HEK293 (cell line): ENCODE measurements at regions not wholly inside any gene's neighbourhood (a gene's known extent, or its start where the extent isn't known, plus 50 kb on each side); places are given as distances from the start of the nearest gene placed in this dataset.

Experiments used
- CTCF ChIA-PET: fragments of 350-600 bp; formaldehyde crosslinking; extraction: SDS; loops from one replicate; lab custom pipeline; 2021; ENCODE audit warnings: antibody characterized with exemption; lab: Yijun Ruan, JAX
- POLR2A ChIA-PET: fragments of 300-600 bp; formaldehyde crosslinking; extraction: SDS; loops from one replicate; lab custom pipeline; 2020; ENCODE audit warnings: antibody characterized with exemption, inconsistent platforms; lab: Yijun Ruan, JAX
- H3K27ac ChIP-seq: fragments of 200-500 bp; sonication (Bioruptor generic); 2 replicates; pipeline ENCODE4 v1.5.1; 2014; ENCODE audit warnings: low read depth, low read length, control low read depth, inconsistent platforms; ENCODE audit errors: extremely low read depth
- H3K36me3 ChIP-seq, 2 experiments: fragments of 200-500 bp in 1 of 2; sonication (Bioruptor generic) in 1 of 2; 1 replicate in 1 of 2; 2 replicates in 1 of 2; pipeline ENCODE4 v1.5.1; 2014 to 2017; ENCODE audit warnings: inconsistent platforms in 2 of 2, low read length in 2 of 2; ENCODE audit not compliant: control insufficient read depth in 2 of 2, insufficient read depth in 1 of 2
- H3K4me1 ChIP-seq: fragments of 200-500 bp; sonication (Bioruptor generic); 2 replicates; pipeline ENCODE4 v1.5.1; 2014; ENCODE audit warnings: mild to moderate bottlenecking, low read length, inconsistent platforms; ENCODE audit not compliant: control insufficient read depth, insufficient read depth
- H3K4me3 ChIP-seq: 2 replicates; pipeline ENCODE4 v1.5.1; 2011; ENCODE audit warnings: low read depth, mild to moderate bottlenecking, control low read depth, low read length, moderate library complexity
- H3K9me3 ChIP-seq: fragments of 200-500 bp; sonication (Bioruptor generic); 2 replicates; pipeline ENCODE4 v1.5.1; 2014; ENCODE audit warnings: low read depth, low read length, inconsistent platforms; ENCODE audit not compliant: control insufficient read depth, insufficient read depth
- HOXD13 ChIP-seq: sonication (generic); formaldehyde crosslinking; IDR thresholded peaks from 2 replicates; pipeline ENCODE4 v1.8.0; 2022; ENCODE audit warnings: missing genetic modification reagents, borderline replicate concordance
- IKZF3 ChIP-seq: fragments of 450-650 bp; IDR thresholded peaks from 2 replicates; pipeline ENCODE4 v1.5.0; 2018; ENCODE audit warnings: missing biosample characterization, mild to moderate bottlenecking, missing genetic modification characterization, moderate library complexity
- KLF8 ChIP-seq: fragments of 450-650 bp; formaldehyde crosslinking; IDR thresholded peaks from 2 replicates; pipeline ENCODE4 v1.5.1; 2016; ENCODE audit warnings: missing biosample characterization, missing genetic modification characterization
- PRDM1 ChIP-seq: fragments of 450-650 bp; formaldehyde crosslinking; IDR thresholded peaks from 2 replicates; pipeline ENCODE4; 2016; ENCODE audit warnings: missing biosample characterization, missing genetic modification characterization
- PRDM6 ChIP-seq: fragments of 450-650 bp; formaldehyde crosslinking; IDR thresholded peaks from 2 replicates; pipeline ENCODE4 v1.5.1; 2017; ENCODE audit warnings: missing biosample characterization, missing genetic modification characterization
- SP2 ChIP-seq: fragments of 450-650 bp; formaldehyde crosslinking; IDR thresholded peaks from 2 replicates; pipeline ENCODE4 v1.5.1; 2016; ENCODE audit warnings: missing biosample characterization, missing genetic modification characterization
- SP3 ChIP-seq: fragments of 450-650 bp; formaldehyde crosslinking; IDR thresholded peaks from 2 replicates; pipeline ENCODE4 v1.5.1; 2016; ENCODE audit warnings: missing biosample characterization, missing genetic modification characterization
- TSHZ1 ChIP-seq: fragments of 450-650 bp; formaldehyde crosslinking; IDR thresholded peaks from 2 replicates; pipeline ENCODE4 v1.5.1; 2016; ENCODE audit warnings: missing biosample characterization, missing genetic modification characterization, borderline replicate concordance
- ZBTB11 ChIP-seq: fragments of 450-650 bp; formaldehyde crosslinking; conservative IDR thresholded peaks from 2 replicates; pipeline ENCODE4 v1.5.1; 2016; ENCODE audit warnings: low read depth, missing biosample characterization, missing genetic modification characterization
- ZBTB20 ChIP-seq: fragments of 450-650 bp; formaldehyde crosslinking; IDR thresholded peaks from 2 replicates; pipeline ENCODE4 v1.5.1; 2016; ENCODE audit warnings: missing biosample characterization, missing genetic modification characterization
- ZBTB21 ChIP-seq: fragments of 450-650 bp; formaldehyde crosslinking; IDR thresholded peaks from 2 replicates; pipeline ENCODE4 v1.5.1; 2017; ENCODE audit warnings: missing biosample characterization, missing genetic modification characterization
- ZBTB7A ChIP-seq: fragments of 450-650 bp; formaldehyde crosslinking; IDR thresholded peaks from 2 replicates; pipeline ENCODE4 v1.5.1; 2016; ENCODE audit warnings: low read depth, missing biosample characterization, missing genetic modification characterization
- ZFP69B ChIP-seq: fragments of 450-650 bp; formaldehyde crosslinking; IDR thresholded peaks from 2 replicates; pipeline ENCODE4 v1.5.1; 2016; ENCODE audit warnings: missing biosample characterization, missing genetic modification characterization
- ZNF175 ChIP-seq: fragments of 450-650 bp; formaldehyde crosslinking; IDR thresholded peaks from 2 replicates; pipeline ENCODE4 v1.5.1; 2016; ENCODE audit warnings: missing biosample characterization, missing genetic modification characterization
- ZNF18 ChIP-seq: fragments of 450-650 bp; formaldehyde crosslinking; IDR thresholded peaks from 2 replicates; pipeline ENCODE4 v1.5.1; 2016; ENCODE audit warnings: missing biosample characterization, missing genetic modification characterization
- ZNF214 ChIP-seq: fragments of 450-650 bp; formaldehyde crosslinking; IDR thresholded peaks from 2 replicates; pipeline ENCODE4 v1.5.1; 2017; ENCODE audit warnings: missing biosample characterization, mild to moderate bottlenecking, missing genetic modification characterization, borderline replicate concordance
- ZNF302 ChIP-seq: fragments of 450-650 bp; formaldehyde crosslinking; IDR thresholded peaks from 2 replicates; pipeline ENCODE4 v1.5.1; 2016; ENCODE audit warnings: missing biosample characterization, missing genetic modification characterization, low read depth
- ZNF324 ChIP-seq: fragments of 450-650 bp; formaldehyde crosslinking; IDR thresholded peaks from 2 replicates; pipeline ENCODE4 v1.5.1; 2016; ENCODE audit warnings: missing biosample characterization, missing genetic modification characterization
- ZNF335 ChIP-seq: fragments of 450-650 bp; formaldehyde crosslinking; conservative IDR thresholded peaks from 2 replicates; pipeline ENCODE4 v1.5.1; 2016; ENCODE audit warnings: missing biosample characterization, missing genetic modification characterization
- ZNF362 ChIP-seq: fragments of 450-650 bp; formaldehyde crosslinking; IDR thresholded peaks from 2 replicates; pipeline ENCODE4 v1.5.1; 2016; ENCODE audit warnings: missing biosample characterization, missing genetic modification characterization
- ZNF404 ChIP-seq: fragments of 450-650 bp; formaldehyde crosslinking; IDR thresholded peaks from 2 replicates; pipeline ENCODE4 v1.5.1; 2017; ENCODE audit warnings: missing biosample characterization, missing genetic modification characterization
- ZNF521 ChIP-seq: fragments of 450-650 bp; formaldehyde crosslinking; IDR thresholded peaks from 2 replicates; pipeline ENCODE4 v1.5.1; 2017; ENCODE audit warnings: missing biosample characterization, mild to moderate bottlenecking, missing genetic modification characterization
- ZNF585B ChIP-seq: fragments of 450-650 bp; formaldehyde crosslinking; IDR thresholded peaks from 2 replicates; pipeline ENCODE4 v1.5.1; 2016; ENCODE audit warnings: missing biosample characterization, missing genetic modification characterization
- ZNF629 ChIP-seq: fragments of 450-650 bp; formaldehyde crosslinking; IDR thresholded peaks from 2 replicates; pipeline ENCODE4 v1.5.1; 2017; ENCODE audit warnings: missing biosample characterization, missing genetic modification characterization
- ZXDB ChIP-seq: fragments of 450-650 bp; formaldehyde crosslinking; IDR thresholded peaks from 2 replicates; pipeline ENCODE4 v1.5.1; 2016; ENCODE audit warnings: missing biosample characterization, missing genetic modification characterization

GRCh38 chr1:56065729-56066128 is 513.6 kb downstream of the PLPP3 start:
- no peaks in the 10 kb centered on the region for H3K4me1 ChIP-seq
- H3K4me3 ChIP-seq = no peak overlapping the region
- no peaks in the 10 kb centered on the region for H3K9me3 ChIP-seq
- ChIA-PET CTCF (no interaction called here), POLR2A (no interaction called here)
- TF ChIP-seq ZBTB7A (tag by site-specific recombination) (no peak), SP3 (tag by site-specific recombination) (no peak), ZBTB20 (tag by site-specific recombination) (no peak), ZNF324 (no peak), ZNF404 (tag by site-specific recombination) (no peak), ZNF18 (tag by site-specific recombination) (no peak), ZNF175 (no peak), ZNF362 (no peak), ZNF214 (tag by site-specific recombination) (no peak), ZNF302 (tag by site-specific recombination) (no peak), PRDM1 (tag by site-specific recombination) (no peak)
- no peaks in the 10 kb centered on the region for H3K36me3 ChIP-seq
- no peak overlapping the region for H3K27ac ChIP-seq

GRCh38 chr1:56064705-56065104 is 514.7 kb downstream of the PLPP3 start:
- POLR2A ChIA-PET = no interaction called here
- no peaks in the 10 kb centered on the region for H3K9me3 ChIP-seq
- no peaks in the 10 kb centered on the region for H3K4me1 ChIP-seq
- CTCF ChIA-PET = no interaction called here
- no peak overlapping the region for H3K27ac ChIP-seq
- no peaks in the 10 kb centered on the region for H3K36me3 ChIP-seq
- H3K4me3 ChIP-seq = no peak overlapping the region
- no peak for TF ChIP-seq TSHZ1 (tag by site-specific recombination)
- TF ChIP-seq KLF8 (tag by site-specific recombination) = no peak
- no peak for TF ChIP-seq ZNF335
- TF ChIP-seq SP2 (tag by site-specific recombination) = no peak
- TF ChIP-seq ZNF585B (tag by site-specific recombination) = no peak
- peak; percentile 43; the same call in 1 of the 2 replicates for TF ChIP-seq PRDM6
- TF ChIP-seq ZFP69B (tag by site-specific recombination) = no peak
- TF ChIP-seq HOXD13 = peak; percentile 93
- TF ChIP-seq ZXDB (tag by site-specific recombination) = 0 out of 2 replicates have a peak, but pooled peaks have one; percentile 13
- 0 out of 2 replicates have a peak, but pooled peaks have one; percentile 11 for TF ChIP-seq IKZF3
- TF ChIP-seq ZNF629 (tag by site-specific recombination) = peak; percentile 57
- TF ChIP-seq ZNF521 = no peak
- no peak for TF ChIP-seq ZBTB11 (tag by site-specific recombination)
- peak; percentile 40; the same call in 1 of the 2 replicates for TF ChIP-seq ZBTB20 (tag by site-specific recombination)
- TF ChIP-seq ZBTB21 (tag by site-specific recombination) = no peak
- no peak for TF ChIP-seq ZNF302 (tag by site-specific recombination)
